ENCODE measurements at regions not wholly inside any gene's neighbourhood (a gene's known extent, or its start where the extent isn't known, plus 50 kb on each side); places are given as distances from the start of the nearest gene placed in this dataset.

DNA sequence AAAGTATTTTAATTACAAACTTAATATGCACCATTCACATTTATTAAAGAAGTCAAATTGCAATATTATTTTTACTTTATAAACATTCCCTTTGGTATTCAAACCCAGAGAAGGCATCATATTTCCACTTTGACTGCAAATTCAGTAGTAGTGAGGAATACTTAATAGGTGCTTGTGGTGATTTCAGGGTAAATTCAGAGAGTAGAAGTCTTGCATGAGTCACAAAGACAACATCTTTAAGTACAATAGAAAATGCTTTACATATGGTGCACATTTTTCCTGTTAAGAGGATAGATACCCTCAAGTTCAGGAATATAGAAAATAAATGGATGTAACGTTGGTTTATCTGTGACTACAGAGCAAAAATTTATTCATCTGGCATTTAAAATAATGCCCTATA is 390.2 kb downstream of the TENT5A start:
- TF ChIP-seq, protein P1, sequence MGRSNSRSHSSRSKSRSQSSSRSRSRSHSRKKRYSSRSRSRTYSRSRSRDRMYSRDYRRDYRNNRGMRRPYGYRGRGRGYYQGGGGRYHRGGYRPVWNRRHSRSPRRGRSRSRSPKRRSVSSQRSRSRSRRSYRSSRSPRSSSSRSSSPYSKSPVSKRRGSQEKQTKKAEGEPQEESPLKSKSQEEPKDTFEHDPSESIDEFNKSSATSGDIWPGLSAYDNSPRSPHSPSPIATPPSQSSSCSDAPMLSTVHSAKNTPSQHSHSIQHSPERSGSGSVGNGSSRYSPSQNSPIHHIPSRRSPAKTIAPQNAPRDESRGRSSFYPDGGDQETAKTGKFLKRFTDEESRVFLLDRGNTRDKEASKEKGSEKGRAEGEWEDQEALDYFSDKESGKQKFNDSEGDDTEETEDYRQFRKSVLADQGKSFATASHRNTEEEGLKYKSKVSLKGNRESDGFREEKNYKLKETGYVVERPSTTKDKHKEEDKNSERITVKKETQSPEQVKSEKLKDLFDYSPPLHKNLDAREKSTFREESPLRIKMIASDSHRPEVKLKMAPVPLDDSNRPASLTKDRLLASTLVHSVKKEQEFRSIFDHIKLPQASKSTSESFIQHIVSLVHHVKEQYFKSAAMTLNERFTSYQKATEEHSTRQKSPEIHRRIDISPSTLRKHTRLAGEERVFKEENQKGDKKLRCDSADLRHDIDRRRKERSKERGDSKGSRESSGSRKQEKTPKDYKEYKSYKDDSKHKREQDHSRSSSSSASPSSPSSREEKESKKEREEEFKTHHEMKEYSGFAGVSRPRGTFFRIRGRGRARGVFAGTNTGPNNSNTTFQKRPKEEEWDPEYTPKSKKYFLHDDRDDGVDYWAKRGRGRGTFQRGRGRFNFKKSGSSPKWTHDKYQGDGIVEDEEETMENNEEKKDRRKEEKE (IDR thresholded peaks at IDR 0.05) = no peak
- TF ChIP-seq, protein P2, sequence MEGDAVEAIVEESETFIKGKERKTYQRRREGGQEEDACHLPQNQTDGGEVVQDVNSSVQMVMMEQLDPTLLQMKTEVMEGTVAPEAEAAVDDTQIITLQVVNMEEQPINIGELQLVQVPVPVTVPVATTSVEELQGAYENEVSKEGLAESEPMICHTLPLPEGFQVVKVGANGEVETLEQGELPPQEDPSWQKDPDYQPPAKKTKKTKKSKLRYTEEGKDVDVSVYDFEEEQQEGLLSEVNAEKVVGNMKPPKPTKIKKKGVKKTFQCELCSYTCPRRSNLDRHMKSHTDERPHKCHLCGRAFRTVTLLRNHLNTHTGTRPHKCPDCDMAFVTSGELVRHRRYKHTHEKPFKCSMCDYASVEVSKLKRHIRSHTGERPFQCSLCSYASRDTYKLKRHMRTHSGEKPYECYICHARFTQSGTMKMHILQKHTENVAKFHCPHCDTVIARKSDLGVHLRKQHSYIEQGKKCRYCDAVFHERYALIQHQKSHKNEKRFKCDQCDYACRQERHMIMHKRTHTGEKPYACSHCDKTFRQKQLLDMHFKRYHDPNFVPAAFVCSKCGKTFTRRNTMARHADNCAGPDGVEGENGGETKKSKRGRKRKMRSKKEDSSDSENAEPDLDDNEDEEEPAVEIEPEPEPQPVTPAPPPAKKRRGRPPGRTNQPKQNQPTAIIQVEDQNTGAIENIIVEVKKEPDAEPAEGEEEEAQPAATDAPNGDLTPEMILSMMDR (IDR thresholded peaks at IDR 0.05 in 2 of 3, conservative IDR thresholded peaks at IDR 0.05 in 1 of 3; ENCODE audit: control insufficient read depth in 2 of 3, extremely low read depth in 1 of 3, insufficient read depth in 1 of 3, low read depth in 3 of 3, low read length in 3 of 3) = no peak
